ENCODE measurements at regions not wholly inside any gene's neighbourhood (a gene's known extent, or its start where the extent isn't known, plus 50 kb on each side); places are given as distances from the start of the nearest gene placed in this dataset.
"Not testable (repeated sequence)": the region's sequence is repeated elsewhere in the genome, so short reads cannot be mapped to it uniquely, and the experiment has no call there.

DNA sequence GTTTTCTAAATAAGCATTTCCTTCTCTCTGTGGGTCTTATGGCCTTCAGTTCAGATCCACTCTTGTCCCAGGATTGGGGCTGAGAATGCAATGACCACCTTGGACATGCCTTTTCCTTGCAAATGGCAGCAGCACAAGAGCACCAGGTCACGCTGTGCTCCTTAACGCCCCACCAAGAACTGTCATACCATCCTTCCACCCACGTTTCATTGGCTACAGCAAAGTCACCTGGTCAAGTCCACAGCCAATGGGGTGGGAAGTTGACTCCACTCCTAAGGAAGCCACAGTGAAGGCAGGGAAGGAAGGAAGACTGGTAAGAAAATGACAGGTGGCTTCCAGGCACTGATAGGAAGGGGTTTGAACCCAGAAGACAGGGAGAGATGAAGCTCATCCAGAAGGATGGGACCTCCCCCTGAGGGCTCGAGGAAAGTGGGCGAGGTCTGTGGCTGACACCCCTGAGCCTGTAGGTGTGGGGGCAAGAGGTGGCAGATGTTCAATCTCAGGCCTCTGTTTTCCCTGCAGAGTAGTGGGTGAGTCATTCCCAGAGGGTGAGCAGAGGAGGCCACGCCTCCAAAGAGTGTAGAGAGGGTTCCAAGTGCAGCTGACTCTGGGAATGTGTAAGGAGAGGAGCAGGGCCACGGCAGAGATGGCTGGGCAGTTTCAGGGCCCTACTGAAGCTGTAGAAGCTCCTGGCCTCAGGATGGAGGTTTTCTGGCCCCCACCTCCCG is 113.5 kb upstream of the VRK1 start:
- DNase-seq (ENCODE audit: low spot score), result no peak

DNA sequence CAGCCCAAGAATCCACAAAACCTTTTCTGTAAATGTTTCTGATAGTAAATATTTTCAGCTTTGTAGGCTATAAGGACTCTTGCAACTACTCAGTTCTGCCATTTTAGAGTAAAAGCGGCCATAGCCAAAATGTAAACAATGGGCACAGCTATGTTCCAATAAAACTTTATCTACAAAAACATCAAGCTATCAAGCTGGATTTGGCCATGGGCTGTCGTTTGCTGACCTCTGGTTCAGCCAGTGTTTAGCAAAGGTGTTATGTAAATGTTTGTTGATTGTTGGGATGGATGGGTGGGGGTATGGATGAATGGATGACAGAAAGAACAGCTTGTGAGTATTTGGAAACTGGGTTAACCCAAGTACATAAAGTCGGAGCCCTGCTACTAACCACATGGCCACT is 111.1 kb upstream of the VRK1 start:
- no peak for DNase-seq (ENCODE audit: low spot score)

DNA sequence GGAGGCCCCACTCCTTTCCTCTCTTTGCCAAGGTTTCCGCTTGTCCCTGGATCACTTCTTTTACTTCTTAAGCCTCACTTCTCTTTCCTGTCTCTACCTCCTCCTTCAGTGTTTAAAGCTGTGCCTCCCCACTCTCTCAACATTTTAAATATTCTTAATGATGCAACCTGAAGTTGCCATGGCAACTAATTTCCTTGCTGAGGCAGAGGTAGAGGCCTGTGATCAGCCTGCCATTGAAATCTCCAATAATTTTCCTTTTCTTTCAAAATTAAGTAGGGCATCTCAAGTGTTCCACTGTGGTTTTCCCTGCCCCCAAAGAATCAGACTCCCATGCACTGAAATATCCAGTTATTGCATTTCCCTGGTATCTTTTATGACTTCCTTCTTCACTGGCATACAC is 108.6 kb upstream of the VRK1 start:
- DNase-seq (ENCODE audit: low spot score), result no peak

DNA sequence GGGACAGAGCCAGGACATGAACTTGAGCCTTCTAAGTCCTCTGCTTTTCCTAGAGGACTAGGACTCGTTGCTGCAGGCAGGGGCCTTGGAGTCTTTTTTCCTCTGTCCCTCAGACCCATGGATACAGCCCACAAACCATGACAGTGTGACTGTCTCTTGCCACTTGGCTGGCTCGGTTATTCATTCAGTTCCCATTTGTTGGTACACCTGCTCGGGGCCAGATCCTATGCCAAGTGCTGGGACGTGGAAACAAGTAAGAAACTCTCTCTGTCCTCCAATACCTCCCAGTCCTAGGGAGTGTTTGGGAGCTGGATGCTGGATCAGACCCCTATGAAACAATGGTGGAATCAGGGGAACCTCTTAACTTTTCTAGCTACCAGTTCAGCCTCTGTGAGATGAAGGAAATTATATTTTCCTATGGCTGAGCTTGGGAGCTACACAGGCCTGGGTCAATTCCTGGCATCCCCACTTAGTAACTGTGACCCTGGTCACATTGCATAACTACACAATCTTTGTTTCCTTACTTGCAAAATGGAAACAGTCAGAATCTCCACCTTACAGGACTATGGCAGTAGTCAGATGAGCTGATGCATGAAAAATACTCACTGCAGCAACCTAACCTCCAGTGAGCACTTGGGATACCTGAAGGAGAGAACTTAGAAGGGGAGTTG is 106.3 kb upstream of the VRK1 start:
- no peak for DNase-seq (ENCODE audit: low spot score)

DNA sequence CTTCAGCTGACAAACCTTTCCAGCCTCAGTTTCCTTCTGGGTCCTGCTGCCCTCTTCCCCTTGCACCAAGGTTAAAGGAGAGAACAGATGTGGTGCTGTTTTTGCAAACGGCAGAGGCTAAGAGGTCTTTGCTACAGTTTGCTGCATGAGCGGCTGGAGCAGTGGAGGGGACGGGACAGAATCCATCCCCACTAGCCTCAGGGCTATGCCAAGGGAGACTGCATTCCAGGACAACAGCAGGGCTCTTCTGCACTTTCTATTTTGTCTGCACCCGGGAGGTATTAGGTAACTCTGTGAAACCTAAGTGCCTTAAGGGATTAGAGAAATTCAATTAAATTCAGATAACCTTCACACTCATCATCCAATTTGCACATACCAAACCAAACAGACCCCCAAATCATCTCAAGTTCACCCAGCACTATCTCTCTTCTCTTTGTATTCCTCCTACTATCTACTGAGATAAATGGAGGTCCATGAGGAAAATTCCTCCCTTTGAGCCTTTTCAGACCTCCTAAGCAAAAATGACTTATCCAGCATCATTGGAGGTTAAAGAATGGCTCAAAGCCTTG is 103.8 kb upstream of the VRK1 start:
- no peak for DNase-seq (ENCODE audit: low spot score)

DNA sequence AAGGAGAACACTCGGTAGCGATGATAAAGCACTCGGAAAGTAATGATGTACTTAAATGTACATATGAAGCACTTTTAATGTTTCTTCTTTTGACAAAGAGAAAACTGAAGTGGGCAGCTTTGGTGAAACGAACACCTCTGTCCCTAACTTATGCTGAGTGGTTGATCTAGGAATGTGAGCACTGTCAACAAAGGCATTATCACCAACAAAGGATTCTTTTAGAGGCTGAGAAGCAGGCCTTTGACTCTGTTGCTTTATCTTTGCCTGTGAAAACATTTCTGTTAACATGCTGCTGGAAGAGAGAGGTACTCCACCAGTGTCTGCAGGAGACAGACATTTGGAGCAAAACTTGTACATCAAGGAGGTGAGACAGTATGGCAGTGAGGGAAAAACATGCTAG is 103.2 kb upstream of the VRK1 start:
- DNase-seq (ENCODE audit: low spot score), result no peak

DNA sequence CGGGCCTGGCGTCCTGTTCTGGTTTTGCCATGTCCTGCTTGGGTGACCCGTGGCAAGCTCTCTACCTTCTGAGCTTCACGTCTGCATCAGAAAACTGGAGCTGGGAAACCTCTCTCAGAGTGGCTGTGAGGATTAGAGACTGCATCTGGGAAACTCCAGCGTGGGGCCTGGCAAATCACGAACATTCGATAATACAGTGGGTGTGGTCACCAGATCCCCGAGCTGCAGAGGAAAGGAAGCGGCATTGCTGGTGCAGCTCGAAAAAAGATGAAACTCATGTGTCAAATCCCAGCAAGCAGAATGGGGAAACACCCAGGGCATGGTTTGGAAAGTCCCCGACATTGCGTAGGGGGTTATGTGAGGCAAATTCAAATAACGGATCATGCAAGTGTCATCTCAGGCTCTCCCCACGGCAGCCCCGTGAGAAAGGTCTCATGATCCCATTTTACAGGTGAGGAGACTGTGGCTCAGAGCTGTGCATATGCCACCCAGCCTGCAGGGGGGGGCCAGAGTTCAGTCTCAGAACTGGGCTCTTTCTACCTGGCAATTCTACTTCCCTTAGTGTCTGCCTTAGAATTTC is 98.1 kb upstream of the VRK1 start:
- peak; percentile 67 for DNase-seq (ENCODE audit: low spot score)

DNA sequence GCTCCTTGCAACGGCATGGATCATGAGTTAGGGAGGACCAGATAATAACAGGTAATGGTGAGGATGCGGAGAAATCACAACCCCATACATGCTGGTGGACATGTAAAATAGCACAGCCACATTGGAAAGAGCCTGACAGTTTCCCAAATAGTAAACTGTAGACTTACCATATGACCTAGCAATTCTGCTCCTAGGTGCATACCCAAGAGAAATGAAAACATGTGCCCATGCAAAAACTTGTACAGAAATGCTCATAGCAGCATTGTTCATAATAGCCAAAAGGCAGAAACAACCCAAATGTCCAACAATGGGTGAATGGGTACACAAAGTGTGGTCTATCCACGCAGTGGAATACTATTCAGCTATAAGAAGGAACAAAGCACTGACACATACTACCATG is 97.5 kb upstream of the VRK1 start:
- no peak for DNase-seq (ENCODE audit: low spot score)

DNA sequence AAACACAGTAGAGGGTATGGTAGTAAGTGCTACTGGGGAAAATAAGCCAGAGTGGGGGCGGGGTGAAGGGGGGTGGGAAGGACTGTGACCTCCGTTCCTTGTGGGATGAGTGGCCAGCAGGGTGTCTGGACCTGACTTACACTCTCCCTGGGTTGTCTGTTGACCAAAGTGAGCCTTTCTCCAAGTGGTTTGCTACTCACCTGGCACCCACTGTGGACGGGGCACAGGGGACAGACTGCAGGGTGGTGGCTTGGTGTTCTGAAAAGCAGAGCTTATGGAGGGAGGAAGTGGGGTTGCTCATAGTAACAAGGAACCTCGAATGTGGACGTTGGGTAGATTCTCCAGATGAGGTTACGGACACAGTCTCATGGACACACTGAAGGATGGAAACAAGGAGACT is 94.4 kb upstream of the VRK1 start:
- no peak for DNase-seq (ENCODE audit: low spot score)

DNA sequence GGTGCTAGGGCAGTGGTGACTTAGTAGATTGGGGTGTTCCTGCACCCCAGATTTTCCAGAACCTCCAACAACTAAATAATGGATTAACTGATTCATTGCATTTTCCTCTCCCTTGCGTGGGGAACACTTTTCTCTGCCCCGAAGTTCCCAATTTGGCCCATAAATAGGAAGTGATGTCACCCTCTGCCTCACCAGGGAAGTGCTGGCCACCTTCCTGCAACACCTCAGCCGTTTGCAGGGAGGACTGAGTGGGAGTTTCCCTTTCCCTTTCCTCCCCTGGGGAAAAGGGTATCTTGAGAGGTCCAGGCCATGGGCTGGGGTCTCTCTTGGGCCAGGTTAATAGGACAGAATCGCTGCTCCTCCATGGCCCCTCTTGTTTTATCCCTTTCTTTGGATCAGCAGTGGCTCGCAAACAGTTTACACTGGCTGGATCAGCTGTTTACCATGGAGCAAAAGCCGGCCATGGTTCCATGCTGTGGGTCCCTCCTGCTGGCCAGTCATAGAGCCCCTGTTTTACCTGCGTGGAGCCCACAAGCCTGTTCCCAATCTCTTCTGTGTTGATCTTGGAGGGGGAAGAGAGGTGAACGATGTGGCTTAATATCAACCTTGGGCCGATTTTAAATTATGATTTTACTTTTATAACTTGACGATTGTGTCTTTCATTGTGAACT is 91.6 kb upstream of the VRK1 start:
- no peak for DNase-seq (ENCODE audit: low spot score)

DNA sequence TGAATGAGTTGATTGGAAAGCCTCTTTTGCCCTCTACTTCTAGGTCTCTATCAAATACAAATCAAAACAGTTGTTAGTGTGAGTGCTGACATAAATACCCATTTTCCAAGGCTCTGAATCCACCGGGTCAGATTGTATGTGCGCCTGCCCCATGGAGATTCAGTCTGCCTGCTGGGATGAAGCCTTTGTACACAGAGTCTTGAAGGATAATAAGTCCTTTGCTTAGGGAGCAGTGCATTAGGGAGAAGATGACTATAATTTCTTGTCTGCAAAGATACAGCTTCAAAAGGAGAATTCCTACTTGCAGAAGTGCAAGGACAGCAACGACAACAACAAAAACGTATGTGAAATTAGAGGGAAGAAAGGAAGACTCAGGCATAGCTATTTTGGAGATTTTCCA is 90.3 kb upstream of the VRK1 start:
- no peak for DNase-seq (ENCODE audit: low spot score)

DNA sequence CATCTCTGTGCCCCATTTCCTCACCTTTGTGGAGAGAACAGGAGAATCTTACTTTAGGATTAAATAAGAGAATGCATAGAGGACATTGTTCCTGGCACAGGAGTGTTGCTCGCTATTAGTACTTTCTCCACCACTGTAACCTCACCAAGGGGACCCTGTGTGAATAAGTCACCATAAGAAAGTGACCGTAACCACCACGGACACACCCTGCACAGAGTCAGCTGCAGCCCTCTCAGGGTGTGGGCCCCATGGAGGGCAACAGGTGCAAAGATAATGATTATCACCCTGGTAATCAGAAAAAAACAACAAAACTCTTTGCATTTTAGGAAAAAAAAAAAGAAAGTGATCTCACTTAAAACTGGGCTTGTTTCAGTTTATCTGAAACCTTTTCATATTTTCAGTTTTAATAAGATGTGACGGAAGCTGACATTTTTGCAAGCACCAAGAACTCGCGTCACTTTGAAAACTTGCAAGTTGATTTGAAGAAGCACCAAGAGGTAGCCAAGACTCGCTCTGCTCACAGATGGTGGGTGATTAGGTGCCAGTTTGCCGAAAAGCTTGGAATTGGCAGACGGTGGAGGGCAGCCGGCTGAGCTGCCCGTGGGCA is 87.0 kb upstream of the VRK1 start:
- no peak for DNase-seq (ENCODE audit: low spot score)

DNA sequence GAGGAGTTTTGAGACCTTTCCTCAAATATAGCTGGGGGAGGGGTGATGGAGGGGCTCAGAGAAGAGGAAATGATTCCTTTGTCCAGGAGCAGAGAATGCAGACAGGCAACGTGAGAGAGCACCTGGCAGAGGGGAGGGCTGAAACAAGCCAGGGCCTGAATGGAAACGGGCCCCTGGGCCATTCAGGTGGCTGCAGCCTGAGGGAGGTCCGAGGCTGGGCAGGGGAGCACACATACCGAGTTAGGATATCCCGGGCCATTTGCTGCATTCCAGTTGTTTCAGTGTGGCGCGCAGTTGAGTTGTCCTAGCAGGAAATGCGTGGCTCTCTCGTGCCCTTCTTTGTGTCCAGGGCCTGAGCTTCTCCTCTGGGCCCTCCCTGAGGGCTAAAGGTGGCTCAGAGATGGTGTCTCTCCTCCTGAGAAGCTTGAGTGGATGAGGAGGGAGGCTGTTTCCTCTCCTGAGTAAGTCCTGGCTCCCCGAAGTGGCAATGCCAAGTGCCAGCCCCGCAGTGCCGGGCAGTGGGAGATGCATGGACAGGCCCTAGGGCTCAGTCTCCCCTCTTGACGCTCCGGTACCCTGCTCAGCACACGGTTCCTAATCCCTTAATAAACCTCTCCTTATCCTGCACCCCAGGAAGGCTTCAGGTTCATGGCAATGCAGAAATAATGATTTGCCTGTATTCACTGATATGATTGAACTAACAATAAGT is 85.5 kb upstream of the VRK1 start:
- DNase-seq (ENCODE audit: low spot score), result no peak

DNA sequence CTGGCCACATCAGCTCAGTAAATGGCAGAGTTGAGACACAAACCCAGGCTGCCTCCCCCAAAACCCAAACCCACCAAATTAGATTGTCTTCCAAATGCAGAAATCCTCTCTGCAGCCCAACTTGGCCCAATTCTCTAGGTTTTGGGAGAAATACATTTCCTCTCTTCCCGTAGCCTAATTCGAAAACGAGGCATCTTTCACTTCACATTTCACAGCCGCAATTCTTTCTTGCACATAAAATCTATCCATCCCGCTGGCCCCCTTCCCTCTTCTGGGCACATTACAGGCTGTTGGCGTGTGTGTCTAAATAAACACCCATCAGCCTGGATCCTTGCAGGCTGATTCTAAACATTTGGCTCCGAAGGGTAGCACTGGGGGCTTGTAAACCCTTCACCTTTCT is 83.8 kb upstream of the VRK1 start:
- no peak for DNase-seq (ENCODE audit: low spot score)

DNA sequence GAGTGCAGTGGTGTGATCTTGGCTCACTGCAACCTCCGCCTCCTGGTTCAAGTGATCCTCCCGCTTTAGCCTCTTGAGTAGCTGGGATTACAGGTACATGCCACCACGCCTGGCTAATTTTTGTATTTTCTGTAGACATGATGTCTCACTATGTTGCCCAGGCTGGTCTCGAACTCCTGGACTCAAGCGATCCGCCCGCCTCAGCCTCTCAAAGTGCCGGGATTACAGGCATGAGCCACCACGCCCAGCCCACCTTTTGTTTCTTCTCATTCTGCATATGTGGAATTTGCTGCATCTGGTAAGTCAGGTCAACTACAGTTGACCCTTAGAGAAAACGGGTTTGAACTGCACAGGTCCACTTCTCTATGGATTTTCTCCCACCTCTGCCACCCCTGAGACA is 82.6 kb upstream of the VRK1 start:
- DNase-seq (ENCODE audit: low spot score), result not testable (repeated sequence)

DNA sequence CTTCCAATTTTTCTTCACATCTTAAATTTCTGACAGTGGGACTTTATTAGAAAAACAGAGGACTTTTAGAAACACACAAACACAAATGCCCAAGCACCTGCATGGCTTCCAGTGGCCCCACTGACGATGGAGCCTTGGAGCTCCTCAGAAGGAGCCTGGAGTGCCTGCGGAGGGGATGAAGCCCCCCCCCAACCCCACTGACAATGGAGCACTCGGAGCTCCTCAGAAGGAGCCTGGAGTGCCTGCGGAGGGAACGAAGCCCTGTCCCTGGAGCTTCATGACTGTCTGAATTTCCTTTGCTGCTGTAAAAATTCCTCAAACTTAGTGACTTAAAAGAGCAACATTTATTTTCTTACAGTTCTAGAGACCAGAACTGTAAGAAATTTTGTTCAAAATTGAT is 80.1 kb upstream of the VRK1 start:
- DNase-seq (ENCODE audit: low spot score), result no peak

DNA sequence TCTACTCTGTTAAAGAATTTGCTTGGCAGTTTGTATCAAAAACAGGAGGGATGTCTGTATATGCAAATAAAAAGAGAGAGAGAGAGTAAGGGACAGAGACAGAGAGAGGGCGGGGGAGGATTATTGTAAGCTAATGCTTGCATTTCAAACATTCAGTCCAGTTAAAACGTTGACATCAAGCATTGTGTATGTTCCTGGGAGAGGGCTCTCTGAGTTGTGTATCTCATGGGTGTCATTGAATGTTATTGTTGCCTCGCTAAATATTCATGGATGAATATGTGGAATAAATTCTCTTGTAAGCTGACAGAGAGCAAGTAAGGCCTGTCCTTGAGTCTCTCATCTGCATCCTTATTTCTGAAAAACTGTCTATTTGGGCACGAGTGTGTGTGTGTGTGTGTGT is 78.8 kb upstream of the VRK1 start:
- DNase-seq (ENCODE audit: low spot score), result no peak

DNA sequence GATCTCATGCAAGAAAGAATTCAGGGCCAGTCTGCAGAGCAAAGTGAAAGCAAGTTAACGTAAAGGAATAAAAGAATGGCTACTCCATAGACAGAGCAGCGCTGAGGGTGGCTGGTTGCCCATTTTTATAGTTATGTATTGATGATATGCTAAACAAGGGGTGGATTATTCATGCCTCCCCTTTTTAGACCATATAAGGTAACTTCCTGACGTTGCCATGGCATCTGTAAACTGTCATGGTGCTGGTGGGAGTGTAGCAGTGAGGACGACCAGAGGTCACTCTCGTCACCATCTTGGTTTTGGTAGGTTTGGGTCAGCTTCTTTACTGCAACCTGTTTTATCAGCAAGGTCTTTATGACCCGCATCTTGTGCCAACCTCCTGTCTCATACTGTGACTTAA is 76.5 kb upstream of the VRK1 start:
- DNase-seq (ENCODE audit: low spot score), result not testable (repeated sequence)

DNA sequence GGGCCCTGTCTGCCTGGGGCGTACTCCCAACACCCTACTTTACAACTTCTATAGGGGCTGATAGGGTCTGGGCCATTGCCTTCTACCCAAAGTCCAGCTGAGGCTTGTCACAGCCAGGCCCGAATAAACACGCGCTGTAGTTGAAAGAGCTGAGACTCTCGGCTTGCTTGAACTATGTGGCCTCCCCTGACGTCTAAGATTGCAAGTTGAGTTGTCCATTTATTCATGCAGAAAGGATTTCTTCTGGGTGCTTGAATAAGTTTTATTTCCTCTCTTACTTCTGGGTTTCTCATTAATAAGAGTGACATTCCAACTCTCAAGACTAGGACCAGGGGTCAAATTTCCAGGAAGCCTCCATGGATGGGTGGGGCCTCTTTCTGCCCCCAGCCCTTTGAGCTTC is 74.4 kb upstream of the VRK1 start:
- no peak for DNase-seq (ENCODE audit: low spot score)

DNA sequence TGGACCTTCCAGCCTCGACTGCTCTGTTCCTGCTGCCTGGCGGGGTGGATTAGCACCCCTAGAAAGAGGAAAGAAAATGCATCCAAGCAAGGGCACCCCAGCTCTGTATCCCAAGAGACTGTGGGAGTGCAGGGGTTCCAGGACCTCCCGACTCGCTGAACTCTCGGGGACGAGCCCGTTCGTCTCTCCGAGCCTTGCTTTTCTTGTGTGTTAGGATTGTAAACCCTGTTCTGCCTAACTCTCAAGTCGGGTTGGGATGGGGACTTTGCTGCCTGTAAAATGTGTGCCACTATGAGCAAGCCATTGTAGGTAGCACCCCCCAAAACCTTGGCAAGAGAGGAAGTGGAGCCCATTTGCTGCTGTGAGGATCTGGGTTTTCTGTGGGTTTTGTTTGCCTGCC is 73.2 kb upstream of the VRK1 start:
- DNase-seq (ENCODE audit: low spot score), result no peak

DNA sequence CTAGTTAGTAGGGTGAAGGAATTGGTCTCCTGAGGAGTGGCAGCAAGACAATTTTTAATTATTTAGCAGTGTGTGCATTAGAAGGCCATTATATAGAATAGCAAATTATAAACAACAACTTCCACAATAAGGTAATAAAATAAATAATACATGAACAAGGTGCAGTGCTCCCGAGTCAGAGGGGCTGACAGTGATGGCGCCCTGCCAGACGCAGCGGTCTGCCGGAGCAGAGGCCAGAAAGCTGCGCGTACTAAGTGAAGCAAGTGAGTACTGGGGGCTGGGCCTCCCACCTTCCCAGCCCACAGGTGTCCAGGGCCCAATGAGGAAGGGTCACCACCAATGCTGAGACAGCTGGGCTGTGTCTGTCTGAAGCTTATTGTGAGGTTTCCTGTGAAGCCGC is 72.0 kb upstream of the VRK1 start:
- no peak for DNase-seq (ENCODE audit: low spot score)
